H1 (cell line): ENCODE measurements at regions not wholly inside any gene's neighbourhood (a gene's known extent, or its start where the extent isn't known, plus 50 kb on each side); places are given as distances from the start of the nearest gene placed in this dataset.

Experiments used
- CTCF ChIA-PET: fragments of 300-600 bp; sonication (Branson Sonifier 250); formaldehyde crosslinking; loops from one replicate; lab custom pipeline; 2021; ENCODE audit not compliant: partially characterized antibody; lab: Charles Lee
- POLR2A ChIA-PET: fragments of 300-600 bp; sonication (Branson Sonifier 250); formaldehyde crosslinking; loops from one replicate; lab custom pipeline; 2021; ENCODE audit warnings: inconsistent platforms; ENCODE audit not compliant: partially characterized antibody; lab: Charles Lee
- DNase-seq, 2 experiments: peaks; one replicate each; pipeline versions ENCODE4 v3.0.0 to v3.0.0-alpha.2; 2010 to 2022; ENCODE audit warnings: low spot score in 2 of 2, low read depth in 1 of 2, mixed read lengths in 1 of 2
- FAIRE-seq: peaks from 2 replicates; lab custom pipeline; 2011; peaks lifted over from hg19 to GRCh38; lab: Jason Lieb, UNC
- H2AFZ ChIP-seq: 2 replicates; pipeline ENCODE4 v1.8.1; 2012; ENCODE audit warnings: low read length, inconsistent platforms
- H2AK5ac ChIP-seq: 2 replicates; pipeline ENCODE4 v1.6.1; 2013; ENCODE audit warnings: low read depth, low read length
- H2BK120ac ChIP-seq: replicated peaks from 2 replicates; pipeline ENCODE3; 2013; ENCODE audit warnings: low read depth, low read length, inconsistent platforms
- H2BK12ac ChIP-seq: 2 replicates; pipeline ENCODE4 v1.6.1; 2013; ENCODE audit warnings: low read depth, low read length
- H2BK15ac ChIP-seq: 2 replicates; pipeline ENCODE4 v1.6.1; 2013; ENCODE audit warnings: low read length
- H2BK20ac ChIP-seq: 2 replicates; pipeline ENCODE4 v1.6.1; 2013; ENCODE audit warnings: low read length
- H2BK5ac ChIP-seq: 2 replicates; pipeline ENCODE4 v1.6.1; 2013; ENCODE audit warnings: low read depth, low read length
- H3K14ac ChIP-seq: 2 replicates; pipeline ENCODE4 v1.6.1; 2013; ENCODE audit warnings: inconsistent platforms; ENCODE audit not compliant: insufficient read length
- H3K18ac ChIP-seq: 2 replicates; pipeline ENCODE4 v1.6.1; 2013; ENCODE audit warnings: low read length; ENCODE audit errors: extremely low read depth
- H3K23ac ChIP-seq: 2 replicates; pipeline ENCODE4 v1.6.1; 2013; ENCODE audit warnings: inconsistent platforms; ENCODE audit not compliant: insufficient read length
- H3K23me2 ChIP-seq: 2 replicates; pipeline ENCODE4 v1.6.1; 2013; ENCODE audit warnings: low read depth, low read length
- H3K27ac ChIP-seq: 2 replicates; pipeline ENCODE4 v1.6.1; 2011; ENCODE audit warnings: low read depth, low read length, inconsistent platforms
- H3K27me3 ChIP-seq, 4 experiments: replicated peaks in 1 of 4; 1 replicate in 1 of 4; 2 replicates in 3 of 4; pipeline versions ENCODE4 v1.6.1 to v1.8.1; 2011 to 2013; ENCODE audit warnings: low read length in 3 of 4, mild to moderate bottlenecking in 3 of 4, inconsistent platforms in 2 of 4, mixed read lengths in 2 of 4, moderate library complexity in 1 of 4; ENCODE audit not compliant: control insufficient read depth in 3 of 4, insufficient read depth in 3 of 4; ENCODE audit errors: extremely low read depth in 1 of 4
- H3K36me3 ChIP-seq, 4 experiments: 2 replicates each; pipeline versions ENCODE4 v1.6.1 to v1.8.1; 2011 to 2013; ENCODE audit warnings: mild to moderate bottlenecking in 4 of 4, low read length in 3 of 4, moderate library complexity in 2 of 4, control low read depth in 1 of 4, inconsistent platforms in 1 of 4; ENCODE audit not compliant: insufficient read depth in 4 of 4, control insufficient read depth in 2 of 4
- H3K4ac ChIP-seq: replicated peaks from 2 replicates; pipeline ENCODE3; 2013; ENCODE audit warnings: low read length, low read depth, mixed read lengths, inconsistent platforms; ENCODE audit not compliant: insufficient read length
- H3K4me1 ChIP-seq, 4 experiments: replicated peaks in 1 of 4; 1 replicate in 1 of 4; 2 replicates in 3 of 4; pipeline versions ENCODE4 v1.6.1 to v1.8.1; 2011 to 2013; ENCODE audit warnings: low read length in 3 of 4, inconsistent platforms in 2 of 4, mixed read lengths in 1 of 4; ENCODE audit not compliant: insufficient read depth in 4 of 4, control insufficient read depth in 3 of 4
- H3K4me2 ChIP-seq, 2 experiments: 2 replicates each; pipeline versions ENCODE4 v1.6.1 to v1.8.1; 2011 to 2013; ENCODE audit warnings: low read depth in 2 of 2, low read length in 2 of 2, control low read depth in 1 of 2, inconsistent platforms in 1 of 2, mild to moderate bottlenecking in 1 of 2; ENCODE audit not compliant: insufficient read depth in 1 of 2
- H3K4me3 ChIP-seq, 4 experiments: fragments of 200-600, 300-600 bp in 1 of 4; sonication (generic), shearing (Covaris generic), sonication (Bioruptor Twin) in 1 of 4; 2 replicates each; pipeline versions ENCODE4 v1.5.1 to v1.8.1; 2011 to 2016; ENCODE audit warnings: low read length in 4 of 4, low read depth in 3 of 4, control low read depth in 2 of 4, inconsistent platforms in 2 of 4, mild to moderate bottlenecking in 2 of 4, mixed read lengths in 1 of 4, moderate library complexity in 1 of 4; ENCODE audit not compliant: insufficient read depth in 2 of 4; ENCODE audit errors: extremely low read depth in 1 of 4
- H3K56ac ChIP-seq: replicated peaks from 2 replicates; pipeline ENCODE3; 2013; ENCODE audit warnings: low read depth, mild to moderate bottlenecking, mixed read lengths, low read length, inconsistent platforms; ENCODE audit not compliant: insufficient read length
- H3K79me1 ChIP-seq: 2 replicates; pipeline ENCODE4 v1.6.1; 2013; ENCODE audit warnings: low read depth, low read length, control low read depth
- H3K79me2 ChIP-seq, 2 experiments: 2 replicates each; pipeline versions ENCODE4 v1.6.1 to v1.8.1; 2012 to 2013; ENCODE audit warnings: low read length in 2 of 2, mild to moderate bottlenecking in 2 of 2, inconsistent platforms in 1 of 2; ENCODE audit not compliant: insufficient read depth in 2 of 2, control insufficient read depth in 1 of 2
- H3K9ac ChIP-seq, 4 experiments: replicated peaks in 1 of 4; 1 replicate in 1 of 4; 2 replicates in 3 of 4; pipeline versions ENCODE4 v1.6.1 to v1.8.1; 2011 to 2013; ENCODE audit warnings: low read depth in 3 of 4, low read length in 3 of 4, control low read depth in 2 of 4, mild to moderate bottlenecking in 2 of 4, moderate library complexity in 2 of 4, inconsistent platforms in 1 of 4; ENCODE audit errors: extremely low read depth in 1 of 4
- H3K9me3 ChIP-seq, 2 experiments: 2 replicates each; pipeline versions ENCODE4 v1.6.1 to v1.8.1; 2012 to 2013; ENCODE audit warnings: mild to moderate bottlenecking in 2 of 2, moderate library complexity in 2 of 2, control low read depth in 1 of 2, inconsistent platforms in 1 of 2, low read depth in 1 of 2, low read length in 1 of 2, mixed read lengths in 1 of 2; ENCODE audit not compliant: insufficient read depth in 2 of 2
- H4K20me1 ChIP-seq, 2 experiments: replicated peaks in 1 of 2; 2 replicates each; pipeline versions ENCODE3 to v1.8.1; 2011 to 2013; ENCODE audit warnings: inconsistent platforms in 2 of 2, low read length in 2 of 2, mild to moderate bottlenecking in 1 of 2; ENCODE audit not compliant: insufficient read depth in 2 of 2, control insufficient read depth in 1 of 2
- H4K5ac ChIP-seq: 2 replicates; pipeline ENCODE4 v1.6.1; 2013; ENCODE audit warnings: low read length, low read depth, mixed read lengths, inconsistent platforms; ENCODE audit not compliant: insufficient read length
- H4K8ac ChIP-seq: 2 replicates; pipeline ENCODE4 v1.8.0; 2013; ENCODE audit warnings: mild to moderate bottlenecking, moderate library complexity, low read length, inconsistent platforms; ENCODE audit not compliant: insufficient read depth; ENCODE audit errors: extremely low read depth
- H4K91ac ChIP-seq: replicated peaks from 2 replicates; pipeline ENCODE3; 2013; ENCODE audit warnings: low read length, mixed read lengths, inconsistent platforms; ENCODE audit not compliant: insufficient read length
- BCL11A ChIP-seq, 2 experiments: IDR thresholded peaks; one replicate each; pipeline ENCODE4 v1.6.1; 2011; ENCODE audit warnings: low read depth in 2 of 2, low read length in 2 of 2, mild to moderate bottlenecking in 2 of 2
- CBX5 ChIP-seq: fragments of 300-800, 300-1000 bp; sonication (generic); IDR thresholded peaks from 2 replicates; pipeline ENCODE4 v1.7.1; 2016; ENCODE audit warnings: antibody characterized with exemption, low read length, low read depth
- CEBPB ChIP-seq: IDR thresholded peaks from 2 replicates; pipeline ENCODE4 v1.6.1; 2012; ENCODE audit warnings: low read depth, low read length
- CTCF ChIP-seq, 3 experiments: IDR thresholded peaks; 1 replicate in 2 of 3; 2 replicates in 1 of 3; pipeline versions ENCODE4 v1.5.1 to v1.6.1; 2011; ENCODE audit warnings: low read length in 3 of 3, mild to moderate bottlenecking in 3 of 3, inconsistent platforms in 2 of 3, low read depth in 1 of 3, moderate library complexity in 1 of 3; ENCODE audit not compliant: insufficient read depth in 1 of 3; ENCODE audit errors: control extremely low read depth in 1 of 3
- GABPA ChIP-seq: IDR thresholded peaks from 2 replicates; pipeline ENCODE4 v1.6.1; 2011; ENCODE audit warnings: mild to moderate bottlenecking, low read length, moderate library complexity, borderline replicate concordance; ENCODE audit not compliant: insufficient read depth
- HDAC2 ChIP-seq, 2 experiments: fragments of 300-600 bp in 1 of 2; sonication (generic) in 1 of 2; IDR thresholded peaks; 2 replicates each; pipeline ENCODE4 v1.6.1; 2011 to 2012; ENCODE audit warnings: low read depth in 2 of 2, low read length in 2 of 2, mild to moderate bottlenecking in 2 of 2, moderate library complexity in 2 of 2, borderline replicate concordance in 1 of 2, inconsistent platforms in 1 of 2
- POLR2A ChIP-seq, 2 experiments: IDR thresholded peaks; 1 replicate in 1 of 2; 2 replicates in 1 of 2; pipeline ENCODE4 v1.6.1; 2011; ENCODE audit warnings: low read depth in 2 of 2, low read length in 2 of 2, mild to moderate bottlenecking in 2 of 2; ENCODE audit errors: control extremely low read depth in 1 of 2
- SAP30 ChIP-seq: fragments of 300-600 bp; sonication (generic); IDR thresholded peaks from 2 replicates; pipeline ENCODE4 v1.7.1; 2012; ENCODE audit warnings: low read length, moderate library complexity, mild to moderate bottlenecking, inconsistent platforms; ENCODE audit not compliant: insufficient read depth, insufficient replicate concordance
- SP2 ChIP-seq: IDR thresholded peaks from 2 replicates; pipeline ENCODE4 v1.6.1; 2012; ENCODE audit warnings: mild to moderate bottlenecking, low read length, inconsistent platforms
- SP4 ChIP-seq: IDR thresholded peaks from 2 replicates; pipeline ENCODE4 v1.6.1; 2012; ENCODE audit warnings: low read length, inconsistent platforms
- YY1 ChIP-seq: IDR thresholded peaks from 2 replicates; pipeline ENCODE4 v1.6.1; 2011; ENCODE audit warnings: low read depth, mild to moderate bottlenecking, low read length
- WGBS, 2 experiments: shearing (Covaris generic) in 1 of 2; methylation state at CpG; one replicate each; pipeline versions ENCODE4 v1.1.6 to v1.1.7; 2013 to 2015; ENCODE audit warnings: low lambda C conversion rate in 2 of 2, mixed read lengths in 2 of 2, inconsistent platforms in 1 of 2, low coverage in 1 of 2, missing lambda C conversion rate in 1 of 2; ENCODE audit not compliant: insufficient replicate concordance in 2 of 2, insufficient coverage in 1 of 2, insufficient read length in 1 of 2; ENCODE audit errors: extremely low coverage in 1 of 2, missing lambda C conversion rate in 1 of 2; 5-methylcytosine and 5-hydroxymethylcytosine counted together

- POLR2A ChIA-PET: interaction anchor here (1.0 to 2.1 kb wide), 3 partner anchors 9 to 97 kb away, joined by 3 to 4 read pairs (median 4); no protein-coding TSS in a partner anchor
- Histone ChIP-seq H3K23ac (no peak overlapping the region), H3K56ac (no peak overlapping the region), H3K14ac (no peak overlapping the region), H3K4me2 (peak overlapping the region; percentile 28 to 43; a peak in 2 of 4 replicates), H3K79me1 (no peaks in the 10 kb centered on the region), H4K8ac (no peak overlapping the region), H3K4ac (no peak overlapping the region), H2BK15ac (no peak overlapping the region), H3K9ac (no peak overlapping the region), H3K18ac (peak overlapping the region; percentile 44), H3K27ac (no peak overlapping the region), H3K79me2 (no peaks in the 10 kb centered on the region), H2AFZ (peak overlapping the region; percentile 36; the same call in 1 of the 2 replicates), H2AK5ac (no peak overlapping the region), H2BK5ac (peak overlapping the region; percentile 89; the same call in 1 of the 2 replicates), H3K23me2 (no peaks in the 10 kb centered on the region), H2BK120ac (peak overlapping the region; percentile 91), H2BK12ac (peak overlapping the region; percentile 94), H4K91ac (peak overlapping the region; percentile 5), H3K4me3 (peak overlapping the region in 1 of 4 experiments; percentile 12; a peak in 1 of 8 replicates), H3K27me3 (no peaks in the 10 kb centered on the region; a peak in 1 of 7 replicates), H3K36me3 (no peaks in the 10 kb centered on the region), H3K4me1 (peaks cover 0 to 7% (median 3%) of the 10 kb centered on the region in 4 experiments; a peak in 3 of 7 replicates), H4K5ac (no peak overlapping the region), H3K9me3 (peaks cover 0 to 5% of the 10 kb centered on the region in 2 experiments; a peak in 2 of 4 replicates), H4K20me1 (no peaks in the 10 kb centered on the region), H2BK20ac (peak overlapping the region; percentile 9; the same call in 1 of the 2 replicates)
- FAIRE-seq (peak; percentile 48), DNase-seq (peak in 1 of 2 experiments; percentile 49)
- 76% methylated on average over 8 of the region's 8 CpGs; no CpG with 5 or more reads in 1 of the 2 experiments for WGBS, 2 experiments
- CTCF ChIA-PET: interaction anchor here (1.3 kb wide), 1 partner anchor 153 kb away, joined by 3 read pairs; no protein-coding TSS in a partner anchor
- TF ChIP-seq CTCF (IDR thresholded peaks at IDR 0.05; ENCODE audit: control extremely low read depth in 1 of 3, insufficient read depth in 1 of 3, low read depth in 1 of 3, low read length in 3 of 3): no peak
- no peak for TF ChIP-seq SP4
- no peak for TF ChIP-seq CBX5
- TF ChIP-seq CEBPB: no peak
- no peak for TF ChIP-seq SAP30
- no peak for TF ChIP-seq GABPA
- TF ChIP-seq POLR2A (IDR thresholded peaks at IDR 0.05; ENCODE audit: control extremely low read depth in 1 of 2, low read depth in 2 of 2, low read length in 2 of 2): no peak
- no peak for TF ChIP-seq SP2
- TF ChIP-seq YY1: no peak
- no peak for TF ChIP-seq HDAC2 (IDR thresholded peaks at IDR 0.05; ENCODE audit: borderline replicate concordance in 1 of 2, low read depth in 2 of 2, low read length in 2 of 2)
- TF ChIP-seq BCL11A (IDR thresholded peaks at IDR 0.05; ENCODE audit: low read depth in 2 of 2, low read length in 2 of 2): no peak
These were observed 152.0 kb downstream of the WNT7A start for GRCh38 chr3:13727890-13728289.
